ENCODE measurements at regions not wholly inside any gene's neighbourhood (a gene's known extent, or its start where the extent isn't known, plus 50 kb on each side); places are given as distances from the start of the nearest gene placed in this dataset.
A peak's percentile ranks its signal among the peaks of the same experiment; 100 is the strongest.
"Not testable (repeated sequence)": the region's sequence is repeated elsewhere in the genome, so short reads cannot be mapped to it uniquely, and the experiment has no call there.

- DNase-seq; H3K27me3 Mint-ChIP-seq; H3K27ac Mint-ChIP-seq; H3K36me3 Mint-ChIP-seq (ENCODE audit: low read depth); ATAC-seq; intact Hi-C loops (cut with DNase I, micrococcal nuclease); CTCF ChIA-PET; H3K9me3 Mint-ChIP-seq (ENCODE audit: low read depth); H3K4me1 Mint-ChIP-seq; POLR2A ChIA-PET: not testable (repeated sequence)
- H3K4me3 Mint-ChIP-seq = peak overlapping the region; percentile 51
Measured at GRCh38 chr4:189810318-189811181, 130.1 kb upstream of the FRG1 start.

- H3K4me1 Mint-ChIP-seq = no peaks in the 10 kb centered on the region
- no peak for DNase-seq
- H3K9me3 Mint-ChIP-seq (ENCODE audit: low read depth) = peaks cover 4% of the 10 kb centered on the region
- H3K36me3 Mint-ChIP-seq (ENCODE audit: low read depth) = peaks cover 6% of the 10 kb centered on the region
- intact Hi-C loops (cut with DNase I, micrococcal nuclease) = no loop called here
- no peak overlapping the region for H3K4me3 Mint-ChIP-seq
- ChIA-PET POLR2A (no interaction called here), CTCF (no interaction called here)
- H3K27ac Mint-ChIP-seq = no peak overlapping the region
- ATAC-seq = no peak
- H3K27me3 Mint-ChIP-seq = peaks cover 9% of the 10 kb centered on the region
Measured at GRCh38 chr4:189815404-189816192, 125.1 kb upstream of the FRG1 start.

- CTCF ChIA-PET = no interaction called here
- ATAC-seq = no peak
Measured at GRCh38 chr4:189822326-189822725, 118.3 kb upstream of the FRG1 start.

GRCh38 chr4:189823591-189823990 lies 117.1 kb upstream of the FRG1 start:
- no peak overlapping the region for H3K27ac Mint-ChIP-seq
- H3K27me3 Mint-ChIP-seq = no peaks in the 10 kb centered on the region
- H3K4me1 Mint-ChIP-seq = no peaks in the 10 kb centered on the region
- POLR2A ChIA-PET = no interaction called here
- DNase-seq = no peak
- H3K36me3 Mint-ChIP-seq (ENCODE audit: low read depth) = no peaks in the 10 kb centered on the region
- CTCF ChIA-PET = no interaction called here
- intact Hi-C loops (cut with DNase I, micrococcal nuclease) = no loop called here
- H3K9me3 Mint-ChIP-seq (ENCODE audit: low read depth) = no peaks in the 10 kb centered on the region
- H3K4me3 Mint-ChIP-seq = no peak overlapping the region
- no peak for ATAC-seq

More at GRCh38 chr4:189822326-189822725, 118.3 kb upstream of the FRG1 start:
- Mint-ChIP-seq H3K4me3 (no peak overlapping the region), H3K9me3 (ENCODE audit: low read depth) (no peaks in the 10 kb centered on the region), H3K36me3 (ENCODE audit: low read depth) (no peaks in the 10 kb centered on the region), H3K27ac (no peak overlapping the region), H3K4me1 (no peaks in the 10 kb centered on the region), H3K27me3 (no peaks in the 10 kb centered on the region)
- intact Hi-C loops (cut with DNase I, micrococcal nuclease) = no loop called here
- POLR2A ChIA-PET = no interaction called here
- no peak for DNase-seq

GRCh38 chr4:189825466-189825865 lies 115.2 kb upstream of the FRG1 start:
- ChIA-PET CTCF (no interaction called here), POLR2A (no interaction called here)
- intact Hi-C loops (cut with DNase I, micrococcal nuclease) = no loop called here
- ATAC-seq (no peak), DNase-seq (no peak)
- Mint-ChIP-seq H3K4me1 (no peaks in the 10 kb centered on the region), H3K36me3 (ENCODE audit: low read depth) (no peaks in the 10 kb centered on the region), H3K27ac (no peak overlapping the region), H3K4me3 (no peak overlapping the region), H3K9me3 (ENCODE audit: low read depth) (no peaks in the 10 kb centered on the region), H3K27me3 (no peaks in the 10 kb centered on the region)

- H3K9me3 Mint-ChIP-seq (ENCODE audit: low read depth) = no peaks in the 10 kb centered on the region
- DNase-seq (no peak), ATAC-seq (no peak)
- no peaks in the 10 kb centered on the region for H3K27me3 Mint-ChIP-seq
- H3K36me3 Mint-ChIP-seq (ENCODE audit: low read depth) = no peaks in the 10 kb centered on the region
- no peak overlapping the region for H3K4me3 Mint-ChIP-seq
- CTCF ChIA-PET = interaction anchor here (0.8 kb wide), 1 partner anchor 33 kb away, joined by 3 read pairs; no protein-coding TSS in a partner anchor
- POLR2A ChIA-PET = no interaction called here
- no peak overlapping the region for H3K27ac Mint-ChIP-seq
- intact Hi-C loops (cut with DNase I, micrococcal nuclease) = no loop called here
- H3K4me1 Mint-ChIP-seq = no peaks in the 10 kb centered on the region
Measured at GRCh38 chr4:189826657-189827056, 114.0 kb upstream of the FRG1 start.

GRCh38 chr4:189828081-189828697 lies 112.5 kb upstream of the FRG1 start:
- Mint-ChIP-seq H3K27ac (no peak overlapping the region), H3K4me3 (no peak overlapping the region), H3K4me1 (no peaks in the 10 kb centered on the region), H3K27me3 (no peaks in the 10 kb centered on the region), H3K36me3 (ENCODE audit: low read depth) (no peaks in the 10 kb centered on the region), H3K9me3 (ENCODE audit: low read depth) (no peaks in the 10 kb centered on the region)
- no peak for ATAC-seq
- intact Hi-C loops (cut with DNase I, micrococcal nuclease) = no loop called here
- ChIA-PET CTCF (no interaction called here), POLR2A (no interaction called here)
- DNase-seq = no peak

GRCh38 chr4:189832528-189832927 lies 108.1 kb upstream of the FRG1 start:
- DNase-seq (no peak), ATAC-seq (no peak)
- POLR2A ChIA-PET = no interaction called here
- intact Hi-C loops (cut with DNase I, micrococcal nuclease) = no loop called here
- H3K27ac Mint-ChIP-seq = no peak overlapping the region
- no peak overlapping the region for H3K4me3 Mint-ChIP-seq
- H3K4me1 Mint-ChIP-seq = no peaks in the 10 kb centered on the region
- no peaks in the 10 kb centered on the region for H3K27me3 Mint-ChIP-seq
- peaks cover 2% of the 10 kb centered on the region for H3K9me3 Mint-ChIP-seq (ENCODE audit: low read depth)
- CTCF ChIA-PET = no interaction called here
- H3K36me3 Mint-ChIP-seq (ENCODE audit: low read depth) = no peaks in the 10 kb centered on the region

- Mint-ChIP-seq H3K9me3 (ENCODE audit: low read depth) (peaks cover 2% of the 10 kb centered on the region), H3K27ac (no peak overlapping the region), H3K4me3 (no peak overlapping the region), H3K36me3 (ENCODE audit: low read depth) (no peaks in the 10 kb centered on the region), H3K27me3 (no peaks in the 10 kb centered on the region), H3K4me1 (no peaks in the 10 kb centered on the region)
- intact Hi-C loops (cut with DNase I, micrococcal nuclease) = no loop called here
- DNase-seq (no peak), ATAC-seq (no peak)
- ChIA-PET CTCF (no interaction called here), POLR2A (no interaction called here)
Measured at GRCh38 chr4:189834616-189835015, 106.1 kb upstream of the FRG1 start.

- H3K27ac Mint-ChIP-seq = no peak overlapping the region
- no peak for ATAC-seq
- POLR2A ChIA-PET = no interaction called here
- no peak for DNase-seq
- no peaks in the 10 kb centered on the region for H3K36me3 Mint-ChIP-seq (ENCODE audit: low read depth)
- no peak overlapping the region for H3K4me3 Mint-ChIP-seq
- intact Hi-C loops (cut with DNase I, micrococcal nuclease) = no loop called here
- no peaks in the 10 kb centered on the region for H3K4me1 Mint-ChIP-seq
- H3K9me3 Mint-ChIP-seq (ENCODE audit: low read depth) = peaks cover 2% of the 10 kb centered on the region
- CTCF ChIA-PET = no interaction called here
- no peaks in the 10 kb centered on the region for H3K27me3 Mint-ChIP-seq
Measured at GRCh38 chr4:189835505-189835904, 105.2 kb upstream of the FRG1 start.

GRCh38 chr4:189837471-189837870 lies 103.2 kb upstream of the FRG1 start:
- Mint-ChIP-seq H3K4me1 (no peaks in the 10 kb centered on the region), H3K27me3 (no peaks in the 10 kb centered on the region), H3K9me3 (ENCODE audit: low read depth) (peaks cover 2% of the 10 kb centered on the region), H3K4me3 (no peak overlapping the region), H3K36me3 (ENCODE audit: low read depth) (no peaks in the 10 kb centered on the region), H3K27ac (no peak overlapping the region)
- POLR2A ChIA-PET = no interaction called here
- intact Hi-C loops (cut with DNase I, micrococcal nuclease) = no loop called here
- DNase-seq = no peak
- CTCF ChIA-PET = no interaction called here
- ATAC-seq = no peak
